H9 (cell line): ENCODE measurements at regions not wholly inside any gene's neighbourhood (a gene's known extent, or its start where the extent isn't known, plus 50 kb on each side); places are given as distances from the start of the nearest gene placed in this dataset.

Experiments used
- DNase-seq: peaks from one replicate; pipeline ENCODE4 v3.0.0-alpha.2; 2017
- H2AFZ ChIP-seq: one replicate; pipeline ENCODE4 v1.6.1; 2013; ENCODE audit warnings: mild to moderate bottlenecking, low read length, control low read depth, moderate library complexity
- H2AK5ac ChIP-seq: 2 replicates; pipeline ENCODE4 v1.6.1; 2013; ENCODE audit warnings: low read length, control low read depth, mixed read lengths; ENCODE audit not compliant: insufficient read length
- H2BK120ac ChIP-seq: one replicate; pipeline ENCODE4 v1.6.1; 2013; ENCODE audit warnings: low read depth, mild to moderate bottlenecking, low read length, control low read depth, inconsistent platforms; ENCODE audit not compliant: poor library complexity, severe bottlenecking
- H2BK12ac ChIP-seq: 2 replicates; pipeline ENCODE4 v1.6.1; 2013; ENCODE audit warnings: low read length, control low read depth, mixed read lengths, low read depth; ENCODE audit not compliant: insufficient read length
- H2BK15ac ChIP-seq: 2 replicates; pipeline ENCODE4 v1.6.1; 2013; ENCODE audit warnings: low read depth, low read length, control low read depth
- H2BK20ac ChIP-seq: one replicate; pipeline ENCODE4 v1.6.1; 2013; ENCODE audit warnings: low read depth, mild to moderate bottlenecking, low read length, control low read depth, inconsistent platforms; ENCODE audit not compliant: poor library complexity, severe bottlenecking
- H2BK5ac ChIP-seq: 2 replicates; pipeline ENCODE4 v1.6.1; 2013; ENCODE audit warnings: low read length, control low read depth, mixed read lengths; ENCODE audit not compliant: insufficient read length
- H3K14ac ChIP-seq: 2 replicates; pipeline ENCODE4 v1.6.1; 2013; ENCODE audit warnings: low read length, control low read depth; ENCODE audit not compliant: insufficient read depth
- H3K18ac ChIP-seq: 2 replicates; pipeline ENCODE4 v1.6.1; 2013; ENCODE audit warnings: low read depth, mild to moderate bottlenecking, mixed read lengths, low read length, control low read depth; ENCODE audit not compliant: insufficient read length
- H3K23ac ChIP-seq: 2 replicates; pipeline ENCODE4 v1.6.1; 2013; ENCODE audit warnings: low read length, control low read depth, mixed read lengths, low read depth; ENCODE audit not compliant: insufficient read length
- H3K23me2 ChIP-seq: 2 replicates; pipeline ENCODE4 v1.6.1; 2013; ENCODE audit warnings: low read depth, mild to moderate bottlenecking, mixed read lengths, low read length, control low read depth; ENCODE audit not compliant: insufficient read length, poor library complexity, severe bottlenecking
- H3K27ac ChIP-seq: 2 replicates; pipeline ENCODE4 v1.5.1; 2013; ENCODE audit warnings: low read length, control low read depth, mixed read lengths, low read depth; ENCODE audit not compliant: insufficient read length
- H3K27me3 ChIP-seq: 2 replicates; pipeline ENCODE4 v1.6.1; 2013; ENCODE audit warnings: low read length, control low read depth, inconsistent platforms; ENCODE audit not compliant: insufficient read depth
- H3K4ac ChIP-seq: 2 replicates; pipeline ENCODE4 v1.6.1; 2013; ENCODE audit warnings: low read depth, mild to moderate bottlenecking, control low read depth, inconsistent platforms, low read length, moderate library complexity
- H3K4me1 ChIP-seq: 2 replicates; pipeline ENCODE4 v1.6.1; 2013; ENCODE audit warnings: low read length, control low read depth, inconsistent platforms; ENCODE audit not compliant: insufficient read depth
- H3K4me2 ChIP-seq: 2 replicates; pipeline ENCODE4 v1.6.1; 2013; ENCODE audit warnings: low read length, control low read depth, mixed read lengths; ENCODE audit not compliant: insufficient read length, insufficient read depth
- H3K56ac ChIP-seq: 2 replicates; pipeline ENCODE4 v1.6.1; 2013; ENCODE audit warnings: low read depth, mild to moderate bottlenecking, mixed read lengths, low read length, control low read depth; ENCODE audit not compliant: insufficient read length
- H3K79me1 ChIP-seq: 2 replicates; pipeline ENCODE4 v1.6.1; 2013; ENCODE audit warnings: low read depth, mild to moderate bottlenecking, moderate library complexity, low read length, control low read depth, inconsistent platforms; ENCODE audit not compliant: insufficient read depth, poor library complexity, severe bottlenecking
- H3K79me2 ChIP-seq: 2 replicates; pipeline ENCODE4 v1.6.1; 2013; ENCODE audit warnings: low read length, control low read depth, inconsistent platforms; ENCODE audit not compliant: insufficient read depth
- H3K9ac ChIP-seq: 2 replicates; pipeline ENCODE4 v1.6.1; 2013; ENCODE audit warnings: low read length, control low read depth, mixed read lengths; ENCODE audit not compliant: insufficient read length; ENCODE audit errors: extremely low read depth
- H3K9me3 ChIP-seq: one replicate; pipeline ENCODE4 v1.6.1; 2013; ENCODE audit warnings: low read depth, low read length, inconsistent platforms; ENCODE audit not compliant: control insufficient read depth
- H3T11ph ChIP-seq: one replicate; pipeline ENCODE4 v1.6.1; 2013; ENCODE audit warnings: mild to moderate bottlenecking, low read length, control low read depth, inconsistent platforms
- H4K20me1 ChIP-seq: one replicate; pipeline ENCODE4 v1.6.1; 2013; ENCODE audit not compliant: control insufficient read depth, insufficient read length, insufficient read depth
- H4K5ac ChIP-seq: 2 replicates; pipeline ENCODE4 v1.6.1; 2013; ENCODE audit warnings: low read depth, mild to moderate bottlenecking, mixed read lengths, low read length, control low read depth; ENCODE audit not compliant: insufficient read length
- H4K8ac ChIP-seq: replicated peaks from 2 replicates; pipeline ENCODE4 v1.6.1; 2013; ENCODE audit warnings: low read length, control low read depth, mixed read lengths, low read depth; ENCODE audit not compliant: insufficient read length
- H4K91ac ChIP-seq: 2 replicates; pipeline ENCODE4 v1.6.1; 2013; ENCODE audit warnings: low read depth, mild to moderate bottlenecking, moderate library complexity, mixed read lengths, low read length, control low read depth; ENCODE audit not compliant: insufficient read length
- H3K27ac Mint-ChIP-seq, 3 experiments: 2 replicates in 2 of 3; 3 replicates in 1 of 3; pipeline ENCODE4 v1.8.0; 2020 to 2021; ENCODE audit warnings: mixed read lengths in 3 of 3, mild to moderate bottlenecking in 1 of 3, moderate library complexity in 1 of 3
- H3K27me3 Mint-ChIP-seq: 2 replicates; pipeline ENCODE4 v1.8.0; 2021; ENCODE audit warnings: low read depth, mild to moderate bottlenecking, moderate library complexity, mixed read lengths
- H3K36me3 Mint-ChIP-seq, 3 experiments: 2 replicates in 2 of 3; 3 replicates in 1 of 3; pipeline ENCODE4 v1.8.0; 2020 to 2021; ENCODE audit warnings: low read depth in 3 of 3, mixed read lengths in 3 of 3; ENCODE audit not compliant: insufficient read depth in 1 of 3
- H3K4me1 Mint-ChIP-seq, 2 experiments: 2 replicates each; pipeline ENCODE4 v1.8.0; 2020; ENCODE audit warnings: mixed read lengths in 2 of 2
- H3K4me3 Mint-ChIP-seq, 2 experiments: 2 replicates in 1 of 2; 3 replicates in 1 of 2; pipeline ENCODE4 v1.8.0; 2020 to 2021; ENCODE audit warnings: mild to moderate bottlenecking in 2 of 2, mixed read lengths in 2 of 2, moderate library complexity in 1 of 2
- H3K9me3 Mint-ChIP-seq, 2 experiments: 2 replicates in 1 of 2; 3 replicates in 1 of 2; pipeline ENCODE4 v1.8.0; 2020; ENCODE audit warnings: mild to moderate bottlenecking in 2 of 2, mixed read lengths in 2 of 2, moderate library complexity in 1 of 2
- WGBS: extraction: QIAGEN DNeasy Blood & Tissue Kit; methylation state at CpG from one replicate; pipeline ENCODE4 v1.1.7; 2013; ENCODE audit warnings: missing lambda C conversion rate, low lambda C conversion rate, mixed read lengths; ENCODE audit not compliant: insufficient read length; ENCODE audit errors: extremely low coverage; 5-methylcytosine and 5-hydroxymethylcytosine counted together
- TF ChIP-seq, protein P1 (sequence below): fragments of 200-600 bp; sonication (generic); conservative IDR thresholded peaks from 3 replicates; pipeline ENCODE4 v1.8.0; 2021; ENCODE audit warnings: antibody characterized with exemption, mild to moderate bottlenecking

DNA sequence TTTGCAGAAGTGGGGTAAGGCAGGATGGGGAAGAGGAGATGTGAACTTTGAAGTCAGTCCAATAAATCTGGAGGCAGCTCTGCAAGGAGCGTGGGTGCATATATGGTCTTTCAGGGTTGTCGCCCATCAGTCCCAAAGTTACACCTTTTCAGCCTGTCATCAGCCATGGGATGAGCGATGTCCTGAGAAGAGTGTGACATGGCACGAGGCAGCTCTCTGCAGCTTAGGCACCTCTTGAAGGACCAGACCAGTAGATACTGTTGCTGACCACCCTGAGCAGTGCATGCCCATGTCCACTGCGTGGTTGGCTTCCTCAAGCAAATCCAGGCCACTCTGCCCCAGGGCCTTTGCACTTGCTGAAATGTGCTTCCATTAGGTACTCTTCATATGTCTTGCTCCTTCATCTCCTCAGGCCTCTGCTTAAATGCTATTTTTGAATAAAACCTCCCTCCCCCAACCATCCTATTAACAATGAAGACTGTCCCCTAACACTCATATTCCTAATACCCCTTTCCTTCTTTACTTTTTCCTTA, 171.7 kb downstream of the ACTR3 start:
- Histone ChIP-seq H4K20me1 (no peaks in the 10 kb centered on the region), H3K27ac (no peak overlapping the region), H3K79me2 (no peaks in the 10 kb centered on the region), H3K23ac (no peak overlapping the region), H3K18ac (no peak overlapping the region), H3K9me3 (no peaks in the 10 kb centered on the region), H2BK5ac (no peak overlapping the region), H3K79me1 (no peaks in the 10 kb centered on the region), H3K4ac (no peak overlapping the region), H2AK5ac (no peak overlapping the region), H3K14ac (no peak overlapping the region), H2BK20ac (no peak overlapping the region), H2BK120ac (no peak overlapping the region), H3T11ph (no peak overlapping the region), H3K23me2 (no peaks in the 10 kb centered on the region), H4K8ac (no peak overlapping the region), H3K4me2 (no peak overlapping the region), H2BK15ac (no peak overlapping the region), H3K27me3 (no peaks in the 10 kb centered on the region), H2BK12ac (no peak overlapping the region), H3K4me1 (no peaks in the 10 kb centered on the region; the same call in 1 of the 2 replicates), H3K9ac (no peak overlapping the region), H3K56ac (no peak overlapping the region), H2AFZ (no peak overlapping the region), H4K91ac (no peak overlapping the region), H4K5ac (no peak overlapping the region)
- no CpG with 5 or more reads among the region's 5 CpGs for WGBS
- TF ChIP-seq, protein P1, sequence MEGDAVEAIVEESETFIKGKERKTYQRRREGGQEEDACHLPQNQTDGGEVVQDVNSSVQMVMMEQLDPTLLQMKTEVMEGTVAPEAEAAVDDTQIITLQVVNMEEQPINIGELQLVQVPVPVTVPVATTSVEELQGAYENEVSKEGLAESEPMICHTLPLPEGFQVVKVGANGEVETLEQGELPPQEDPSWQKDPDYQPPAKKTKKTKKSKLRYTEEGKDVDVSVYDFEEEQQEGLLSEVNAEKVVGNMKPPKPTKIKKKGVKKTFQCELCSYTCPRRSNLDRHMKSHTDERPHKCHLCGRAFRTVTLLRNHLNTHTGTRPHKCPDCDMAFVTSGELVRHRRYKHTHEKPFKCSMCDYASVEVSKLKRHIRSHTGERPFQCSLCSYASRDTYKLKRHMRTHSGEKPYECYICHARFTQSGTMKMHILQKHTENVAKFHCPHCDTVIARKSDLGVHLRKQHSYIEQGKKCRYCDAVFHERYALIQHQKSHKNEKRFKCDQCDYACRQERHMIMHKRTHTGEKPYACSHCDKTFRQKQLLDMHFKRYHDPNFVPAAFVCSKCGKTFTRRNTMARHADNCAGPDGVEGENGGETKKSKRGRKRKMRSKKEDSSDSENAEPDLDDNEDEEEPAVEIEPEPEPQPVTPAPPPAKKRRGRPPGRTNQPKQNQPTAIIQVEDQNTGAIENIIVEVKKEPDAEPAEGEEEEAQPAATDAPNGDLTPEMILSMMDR: no peak
- H3K27ac Mint-ChIP-seq: no peak overlapping the region
- no peaks in the 10 kb centered on the region for H3K36me3 Mint-ChIP-seq
- H3K9me3 Mint-ChIP-seq: no peaks in the 10 kb centered on the region; a peak in 1 of 5 replicates
- peaks cover 10% of the 10 kb centered on the region for H3K27me3 Mint-ChIP-seq
- no peak overlapping the region for H3K4me3 Mint-ChIP-seq
- H3K4me1 Mint-ChIP-seq: peaks cover 10 to 11% of the 10 kb centered on the region in 2 experiments; a peak in 3 of 4 replicates
- no peak for DNase-seq
